Endodermal cell (in vitro differentiated cells): ENCODE measurements at regions not wholly inside any gene's neighbourhood (a gene's known extent, or its start where the extent isn't known, plus 50 kb on each side); places are given as distances from the start of the nearest gene placed in this dataset.

Experiments
- DNase-seq: peaks from one replicate; pipeline ENCODE4 v3.0.0-alpha.2; 2017
- H3K27ac ChIP-seq: 2 replicates; pipeline ENCODE4 v1.5.1; 2013; ENCODE audit warnings: mild to moderate bottlenecking, low read depth, low read length, moderate library complexity
- H3K27me3 ChIP-seq: 2 replicates; pipeline ENCODE4 v1.6.1; 2013; ENCODE audit warnings: mild to moderate bottlenecking, low read length, moderate library complexity; ENCODE audit not compliant: insufficient read depth, control insufficient read depth, poor library complexity, severe bottlenecking
- H3K36me3 ChIP-seq: 2 replicates; pipeline ENCODE4 v1.7.0; 2013; ENCODE audit warnings: mild to moderate bottlenecking, low read length, moderate library complexity; ENCODE audit not compliant: control insufficient read depth, insufficient read depth
- H3K4me1 ChIP-seq: one replicate; pipeline ENCODE4 v1.7.0; 2013; ENCODE audit warnings: low read length; ENCODE audit not compliant: control insufficient read depth, insufficient read depth
- H3K4me3 ChIP-seq: 2 replicates; pipeline ENCODE4 v1.5.1; 2013; ENCODE audit warnings: mild to moderate bottlenecking, low read length, moderate library complexity
- H3K9ac ChIP-seq: 2 replicates; pipeline ENCODE4 v1.6.1; 2013; ENCODE audit warnings: mild to moderate bottlenecking, low read length, moderate library complexity; ENCODE audit not compliant: poor library complexity, severe bottlenecking; ENCODE audit errors: extremely low read depth
- H3K9me3 ChIP-seq: 2 replicates; pipeline ENCODE4 v1.6.1; 2013; ENCODE audit warnings: mild to moderate bottlenecking, low read length, moderate library complexity; ENCODE audit not compliant: control insufficient read depth
- H3K27ac Mint-ChIP-seq: 2 replicates; pipeline ENCODE4 v1.8.0; 2020; ENCODE audit warnings: mixed read lengths
- H3K27me3 Mint-ChIP-seq: 2 replicates; pipeline ENCODE4 v1.8.0; 2021; ENCODE audit warnings: mild to moderate bottlenecking, mixed read lengths; ENCODE audit not compliant: insufficient read depth
- H3K36me3 Mint-ChIP-seq: 2 replicates; pipeline ENCODE4 v1.8.0; 2020; ENCODE audit warnings: low read depth, mixed read lengths
- H3K4me1 Mint-ChIP-seq: 2 replicates; pipeline ENCODE4 v1.8.0; 2020; ENCODE audit warnings: mixed read lengths
- H3K4me3 Mint-ChIP-seq: 2 replicates; pipeline ENCODE4 v1.8.0; 2020; ENCODE audit warnings: mild to moderate bottlenecking, moderate library complexity, mixed read lengths
- H3K9me3 Mint-ChIP-seq: 2 replicates; pipeline ENCODE4 v1.8.0; 2020; ENCODE audit warnings: mild to moderate bottlenecking, mixed read lengths
- CTCF ChIP-seq: fragments of 200-600 bp; sonication (generic); conservative IDR thresholded peaks from 2 replicates; pipeline ENCODE4 v1.5.0; 2021; ENCODE audit warnings: antibody characterized with exemption, mild to moderate bottlenecking
- WGBS, 2 experiments: methylation state at CpG; one replicate each; pipeline versions ENCODE4 v1.1.5 to v1.1.7; 2013; ENCODE audit warnings: missing lambda C conversion rate in 2 of 2, mixed read lengths in 1 of 2; ENCODE audit not compliant: insufficient coverage in 1 of 2, insufficient read length in 1 of 2; 5-methylcytosine and 5-hydroxymethylcytosine counted together

- Mint-ChIP-seq H3K36me3 (peaks cover 7% of the 10 kb centered on the region), H3K27ac (no peak overlapping the region), H3K4me3 (no peak overlapping the region), H3K27me3 (no peaks in the 10 kb centered on the region), H3K4me1 (no peaks in the 10 kb centered on the region), H3K9me3 (peaks cover 3% of the 10 kb centered on the region)
- no peaks in the 10 kb centered on the region for H3K9me3 ChIP-seq
- WGBS, 2 experiments = 91 to 100% methylated on average over 1 to 3 of the region's 3 CpGs
- no peak for TF ChIP-seq CTCF
- no peak overlapping the region for H3K9ac ChIP-seq
- no peaks in the 10 kb centered on the region for H3K36me3 ChIP-seq
- H3K27ac ChIP-seq = no peak overlapping the region
- H3K4me1 ChIP-seq = no peaks in the 10 kb centered on the region
- DNase-seq = no peak
- H3K27me3 ChIP-seq = no peaks in the 10 kb centered on the region
- H3K4me3 ChIP-seq = no peak overlapping the region
These were observed 66.2 kb upstream of the GAS1 start for GRCh38 chr9:87013490-87013889.

GRCh38 chr9:87014436-87014835, 67.1 kb upstream of the GAS1 start:
- H3K27ac ChIP-seq = no peak overlapping the region
- H3K9ac ChIP-seq = no peak overlapping the region
- no peaks in the 10 kb centered on the region for H3K4me1 ChIP-seq
- WGBS, 2 experiments = 96 to 100% methylated on average over 1 of the region's 1 CpG
- TF ChIP-seq CTCF = no peak
- no peaks in the 10 kb centered on the region for H3K9me3 ChIP-seq
- no peaks in the 10 kb centered on the region for H3K36me3 ChIP-seq
- no peaks in the 10 kb centered on the region for H3K27me3 ChIP-seq
- H3K4me3 ChIP-seq = no peak overlapping the region
- Mint-ChIP-seq H3K27me3 (no peaks in the 10 kb centered on the region), H3K4me1 (no peaks in the 10 kb centered on the region), H3K27ac (no peak overlapping the region), H3K4me3 (no peak overlapping the region), H3K36me3 (peaks cover 7% of the 10 kb centered on the region), H3K9me3 (peaks cover 3% of the 10 kb centered on the region)
- DNase-seq = no peak

GRCh38 chr9:87016681-87017080, 69.4 kb upstream of the GAS1 start:
- no peak for TF ChIP-seq CTCF
- no peak for DNase-seq
- Mint-ChIP-seq H3K27me3 (no peaks in the 10 kb centered on the region), H3K36me3 (peaks cover 7% of the 10 kb centered on the region), H3K4me3 (no peak overlapping the region), H3K27ac (no peak overlapping the region), H3K9me3 (peaks cover 3% of the 10 kb centered on the region), H3K4me1 (peaks cover 3% of the 10 kb centered on the region)
- Histone ChIP-seq H3K9ac (no peak overlapping the region), H3K9me3 (no peaks in the 10 kb centered on the region), H3K36me3 (no peaks in the 10 kb centered on the region), H3K4me3 (no peak overlapping the region), H3K27me3 (no peaks in the 10 kb centered on the region), H3K4me1 (no peaks in the 10 kb centered on the region), H3K27ac (no peak overlapping the region)
- 91 to 98% methylated on average over 3 of the region's 3 CpGs for WGBS, 2 experiments
